Activated CD4-positive, alpha-beta memory T cell treated with anti-CD3 and anti-CD28 coated beads, Interleukin-2, amount 10 ng/mL, durations not matched to agents 7 days and 5 days (primary cell): ENCODE measurements at regions not wholly inside any gene's neighbourhood (a gene's known extent, or its start where the extent isn't known, plus 50 kb on each side); places are given as distances from the start of the nearest gene placed in this dataset.

Source experiments
- CTCF ChIA-PET: fragments of 350-600 bp; sonication (Branson Sonifier 250); formaldehyde crosslinking; loops from one replicate; lab custom pipeline; 2021; ENCODE audit warnings: antibody characterized with exemption, inconsistent platforms; lab: Charles Lee
- POLR2A ChIA-PET: fragments of 350-600 bp; sonication (Branson Sonifier 250); formaldehyde crosslinking; loops from one replicate; lab custom pipeline; 2021; ENCODE audit warnings: antibody characterized with exemption; lab: Charles Lee
- DNase-seq: peaks from one replicate; pipeline ENCODE4 v3.0.0-alpha.2; 2020
- H3K27ac Mint-ChIP-seq: one replicate; pipeline ENCODE4 v1.8.0; 2021; ENCODE audit warnings: mild to moderate bottlenecking, mixed read lengths
- H3K27me3 Mint-ChIP-seq: one replicate; pipeline ENCODE4 v1.8.0; 2021; ENCODE audit warnings: mixed read lengths
- H3K36me3 Mint-ChIP-seq: one replicate; pipeline ENCODE4 v1.8.0; 2021; ENCODE audit warnings: low read depth, mixed read lengths
- H3K4me1 Mint-ChIP-seq: one replicate; pipeline ENCODE4 v1.8.0; 2021; ENCODE audit warnings: mixed read lengths
- H3K4me3 Mint-ChIP-seq: one replicate; pipeline ENCODE4 v1.8.0; 2021; ENCODE audit warnings: mild to moderate bottlenecking, mixed read lengths
- H3K9me3 Mint-ChIP-seq: one replicate; pipeline ENCODE4 v1.8.0; 2021; ENCODE audit warnings: mixed read lengths

DNA sequence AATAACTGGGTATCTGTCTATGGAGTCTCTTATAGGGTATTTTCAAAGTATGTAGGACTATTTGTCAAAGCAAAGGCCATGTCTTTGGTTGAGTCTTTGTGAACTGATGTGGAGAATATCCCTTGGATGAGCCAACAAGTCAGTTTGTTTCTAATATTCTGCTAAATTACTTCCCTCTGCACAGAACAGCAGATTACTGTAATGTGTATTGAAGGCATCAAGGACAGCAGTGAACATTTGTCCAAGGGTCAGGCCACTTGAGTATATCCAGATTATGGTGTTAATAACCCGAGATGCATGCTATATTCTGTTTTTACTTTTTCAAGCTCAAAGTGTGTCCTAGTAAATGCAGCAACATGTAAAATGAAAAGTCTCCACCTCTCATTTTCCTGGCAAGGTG, 144.2 kb upstream of the GLI3 start:
- no peak overlapping the region for H3K27ac Mint-ChIP-seq
- no peaks in the 10 kb centered on the region for H3K27me3 Mint-ChIP-seq
- no peaks in the 10 kb centered on the region for H3K36me3 Mint-ChIP-seq
- no peak for DNase-seq
- POLR2A ChIA-PET, result no interaction called here
- H3K4me3 Mint-ChIP-seq, result no peak overlapping the region
- H3K4me1 Mint-ChIP-seq, result no peaks in the 10 kb centered on the region
- CTCF ChIA-PET, result no interaction called here
- peaks cover 2% of the 10 kb centered on the region for H3K9me3 Mint-ChIP-seq

DNA sequence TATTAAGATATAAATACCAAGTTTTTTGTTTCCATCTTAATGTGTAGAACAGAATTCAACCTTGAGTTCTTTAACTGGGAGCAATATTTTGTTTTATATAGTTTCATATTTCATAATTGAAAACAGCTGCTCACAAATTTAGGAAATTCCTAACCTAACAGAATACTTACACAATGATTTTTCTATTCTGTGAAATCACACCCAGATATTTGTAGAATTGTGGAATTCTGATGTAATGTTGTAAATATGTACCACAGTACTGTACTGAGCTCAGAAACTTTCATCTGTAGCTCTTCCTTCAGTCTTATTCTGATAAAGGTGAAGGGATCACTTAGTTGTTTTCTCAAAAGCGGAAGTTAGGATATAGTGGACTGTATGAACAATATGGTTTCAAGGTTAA, 143.4 kb upstream of the GLI3 start:
- Mint-ChIP-seq H3K27me3 (no peaks in the 10 kb centered on the region), H3K36me3 (no peaks in the 10 kb centered on the region), H3K9me3 (peaks cover 2% of the 10 kb centered on the region), H3K27ac (no peak overlapping the region), H3K4me3 (no peak overlapping the region), H3K4me1 (no peaks in the 10 kb centered on the region)
- no peak for DNase-seq
- ChIA-PET POLR2A (no interaction called here), CTCF (no interaction called here)

DNA sequence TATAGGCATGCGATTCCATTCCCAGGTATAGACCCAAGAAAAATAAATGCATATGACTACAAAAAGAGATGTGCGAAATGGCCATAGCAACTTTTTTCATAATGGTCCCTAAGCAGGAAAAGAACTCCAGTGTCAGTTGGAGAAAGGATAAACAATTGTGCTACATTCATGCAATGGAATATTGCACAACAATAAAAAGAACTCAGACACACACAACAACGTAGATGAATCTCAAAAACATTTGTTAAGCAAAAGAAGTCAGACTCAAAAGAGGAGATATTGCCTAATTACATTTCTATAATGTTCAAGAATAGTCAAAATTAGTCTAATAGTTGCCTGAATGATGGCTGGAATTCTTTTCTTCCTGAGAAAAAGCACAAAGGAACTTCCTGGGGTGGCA, 141.1 kb upstream of the GLI3 start:
- Mint-ChIP-seq H3K9me3 (peaks cover 2% of the 10 kb centered on the region), H3K4me3 (no peak overlapping the region), H3K27me3 (no peaks in the 10 kb centered on the region), H3K27ac (no peak overlapping the region), H3K36me3 (no peaks in the 10 kb centered on the region), H3K4me1 (no peaks in the 10 kb centered on the region)
- POLR2A ChIA-PET, result no interaction called here
- DNase-seq, result no peak
- CTCF ChIA-PET, result no interaction called here

DNA sequence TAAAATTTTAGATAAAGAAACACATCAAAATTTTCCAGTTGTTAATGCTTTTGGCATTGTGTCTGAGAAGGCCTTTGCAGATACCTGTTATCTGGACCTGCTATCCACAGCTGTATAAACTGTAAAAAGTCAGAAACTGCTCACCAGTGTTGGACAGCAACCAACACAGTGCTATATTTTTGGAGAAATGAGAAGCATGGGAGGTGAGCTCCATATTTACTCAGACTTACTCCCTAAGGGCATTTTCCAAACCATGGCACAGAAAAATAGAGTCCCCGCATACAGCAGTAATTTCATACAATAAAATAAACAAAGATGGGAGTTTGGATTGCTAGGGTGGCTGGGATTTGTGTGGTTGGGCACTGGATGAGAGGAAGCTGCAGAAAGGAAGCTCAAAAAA, 136.3 kb upstream of the GLI3 start:
- Mint-ChIP-seq H3K27ac (no peak overlapping the region), H3K4me3 (no peak overlapping the region), H3K36me3 (no peaks in the 10 kb centered on the region), H3K4me1 (no peaks in the 10 kb centered on the region), H3K27me3 (no peaks in the 10 kb centered on the region), H3K9me3 (peaks cover 6% of the 10 kb centered on the region)
- CTCF ChIA-PET, result no interaction called here
- DNase-seq, result no peak
- POLR2A ChIA-PET, result no interaction called here

DNA sequence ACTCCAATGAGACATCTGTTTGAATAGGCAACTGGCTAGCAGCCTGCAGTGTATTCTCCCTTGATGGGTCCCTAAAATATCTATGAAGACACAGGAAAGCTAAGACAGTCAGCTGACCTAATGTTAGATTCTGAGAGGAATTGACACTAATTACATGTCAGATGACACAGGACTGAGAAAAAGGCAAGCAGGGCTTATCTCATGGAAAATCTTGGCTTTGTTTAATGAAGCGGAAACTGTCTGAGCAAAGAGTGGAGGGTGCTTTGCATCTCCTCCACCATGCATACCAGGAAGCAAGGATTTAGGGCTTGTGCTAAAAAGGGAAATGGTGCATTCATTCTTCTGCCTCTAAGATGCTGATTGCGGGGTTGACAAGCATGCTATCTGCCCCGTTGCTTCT, 135.5 kb upstream of the GLI3 start:
- Mint-ChIP-seq H3K27me3 (no peaks in the 10 kb centered on the region), H3K4me1 (no peaks in the 10 kb centered on the region), H3K27ac (no peak overlapping the region), H3K36me3 (no peaks in the 10 kb centered on the region), H3K4me3 (no peak overlapping the region), H3K9me3 (peaks cover 7% of the 10 kb centered on the region)
- DNase-seq, result no peak
- CTCF ChIA-PET, result no interaction called here
- POLR2A ChIA-PET, result no interaction called here

DNA sequence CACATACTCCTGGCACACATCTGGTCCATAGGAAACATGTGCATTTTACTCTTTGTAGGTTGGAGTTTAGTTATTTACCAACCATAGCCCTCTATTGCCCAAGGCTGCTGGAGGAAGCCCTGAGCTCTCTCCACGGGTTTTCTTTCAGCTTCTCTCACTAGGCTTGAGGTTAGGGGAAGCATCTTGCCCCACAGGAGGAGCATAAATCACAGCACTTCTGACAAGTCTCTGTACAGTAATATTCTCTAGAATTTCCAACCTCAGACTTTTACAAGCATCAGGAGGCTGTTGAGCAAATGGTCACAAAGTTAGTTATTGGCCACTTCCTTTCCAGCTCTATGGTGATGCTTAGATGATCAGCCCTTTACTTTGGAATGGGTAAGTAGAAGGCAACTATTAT, 122.9 kb upstream of the GLI3 start:
- POLR2A ChIA-PET, result no interaction called here
- CTCF ChIA-PET, result no interaction called here
- Mint-ChIP-seq H3K27me3 (no peaks in the 10 kb centered on the region), H3K4me1 (no peaks in the 10 kb centered on the region), H3K9me3 (peaks cover 15% of the 10 kb centered on the region), H3K27ac (no peak overlapping the region), H3K36me3 (no peaks in the 10 kb centered on the region), H3K4me3 (no peak overlapping the region)
- DNase-seq, result no peak

DNA sequence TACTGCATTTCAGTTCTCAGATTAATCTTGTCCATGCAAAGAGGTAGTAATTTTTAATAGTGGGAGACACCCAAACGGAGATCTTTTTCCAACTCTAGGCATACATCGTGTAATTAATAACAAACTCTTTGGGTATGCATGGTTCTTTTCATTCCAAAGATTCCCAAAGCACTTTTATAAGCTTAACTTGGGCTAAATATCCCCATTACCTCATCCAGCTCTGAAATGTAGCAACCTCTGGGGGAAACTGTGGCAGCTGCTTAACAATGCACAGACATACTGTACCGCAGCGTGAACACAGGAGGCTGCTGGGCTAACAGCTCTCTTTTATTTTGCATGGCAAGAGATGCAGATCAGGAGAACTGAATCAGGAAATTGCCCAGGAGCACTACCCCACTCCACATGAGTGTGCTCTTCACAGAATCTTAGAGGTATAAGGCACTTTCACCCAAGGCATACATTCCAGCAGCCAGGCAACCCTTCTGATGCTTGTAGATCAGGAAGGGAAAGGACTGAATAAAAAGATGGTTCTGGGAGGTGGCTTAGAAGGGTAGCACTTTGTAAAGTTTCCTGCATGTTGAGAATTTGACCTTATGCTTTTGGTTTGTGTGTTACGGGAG, 114.4 kb upstream of the GLI3 start:
- ChIA-PET POLR2A (no interaction called here), CTCF (no interaction called here)
- no peak overlapping the region for H3K27ac Mint-ChIP-seq
- DNase-seq, result no peak
- peaks cover 4% of the 10 kb centered on the region for H3K9me3 Mint-ChIP-seq
- H3K27me3 Mint-ChIP-seq, result no peaks in the 10 kb centered on the region
- no peaks in the 10 kb centered on the region for H3K4me1 Mint-ChIP-seq
- H3K36me3 Mint-ChIP-seq, result no peaks in the 10 kb centered on the region
- no peak overlapping the region for H3K4me3 Mint-ChIP-seq

DNA sequence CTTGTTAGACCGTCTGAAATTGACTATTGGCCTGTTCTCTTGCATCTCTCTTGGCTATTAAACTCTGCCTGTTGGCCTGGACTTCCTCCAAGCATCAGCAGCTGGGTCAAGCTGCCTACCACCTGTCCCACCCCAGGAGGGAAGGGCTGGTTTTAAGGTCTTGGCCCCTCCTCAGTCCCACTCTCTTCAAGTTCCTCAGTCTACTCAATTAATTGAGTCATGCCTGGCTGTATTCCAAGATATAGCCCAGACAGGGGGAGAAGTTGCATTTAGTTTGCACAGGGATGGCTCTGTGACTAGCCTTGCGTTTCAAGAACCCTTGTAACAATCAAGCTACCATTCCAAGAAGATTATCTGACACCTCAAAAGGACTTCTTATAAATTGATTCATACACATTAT, 113.8 kb upstream of the GLI3 start:
- H3K4me1 Mint-ChIP-seq, result no peaks in the 10 kb centered on the region
- POLR2A ChIA-PET, result no interaction called here
- no peak overlapping the region for H3K4me3 Mint-ChIP-seq
- no peaks in the 10 kb centered on the region for H3K27me3 Mint-ChIP-seq
- no peaks in the 10 kb centered on the region for H3K36me3 Mint-ChIP-seq
- CTCF ChIA-PET, result no interaction called here
- peaks cover 4% of the 10 kb centered on the region for H3K9me3 Mint-ChIP-seq
- H3K27ac Mint-ChIP-seq, result no peak overlapping the region
- DNase-seq, result no peak

DNA sequence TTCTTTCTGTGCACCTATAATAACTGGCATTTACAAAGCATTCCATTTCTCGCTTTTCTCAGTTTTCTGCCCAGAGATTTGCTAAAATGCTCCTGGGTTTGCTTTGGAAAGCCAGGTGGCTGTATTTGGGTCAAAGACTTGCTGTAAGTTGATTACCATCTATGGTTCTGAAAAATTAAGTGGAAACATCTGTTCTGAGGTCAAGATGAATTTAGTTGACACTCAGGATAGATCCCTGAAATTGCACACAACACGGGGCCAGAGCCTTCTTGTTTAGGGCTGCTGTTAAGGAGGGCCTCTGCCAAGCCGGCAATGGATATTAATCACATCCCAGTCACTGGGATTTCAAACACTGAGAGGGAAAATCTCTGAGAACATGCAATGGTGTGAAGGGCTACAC, 111.6 kb upstream of the GLI3 start:
- H3K36me3 Mint-ChIP-seq, result no peaks in the 10 kb centered on the region
- H3K9me3 Mint-ChIP-seq, result peaks cover 4% of the 10 kb centered on the region
- H3K4me1 Mint-ChIP-seq, result no peaks in the 10 kb centered on the region
- no peak for DNase-seq
- H3K27ac Mint-ChIP-seq, result no peak overlapping the region
- H3K27me3 Mint-ChIP-seq, result no peaks in the 10 kb centered on the region
- ChIA-PET CTCF (no interaction called here), POLR2A (no interaction called here)
- H3K4me3 Mint-ChIP-seq, result no peak overlapping the region

DNA sequence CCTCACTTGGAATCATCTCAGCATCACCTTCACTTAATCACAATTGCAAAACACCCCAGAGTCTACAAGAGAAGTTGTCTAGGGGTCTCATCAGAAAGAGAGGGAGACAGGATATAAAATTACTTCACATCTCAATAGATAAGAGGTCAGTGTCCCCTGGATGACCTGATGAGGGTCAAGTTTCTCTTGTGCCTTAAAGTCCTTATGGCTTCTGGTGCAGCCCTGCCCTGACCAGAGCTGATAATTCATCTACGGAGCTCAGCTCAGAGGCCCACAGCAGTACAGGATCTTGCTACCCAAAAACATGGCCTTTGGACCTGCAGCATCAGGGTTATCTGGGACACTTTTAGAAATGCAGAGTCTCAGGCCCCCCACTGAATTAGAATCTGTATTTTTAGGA, 111.1 kb upstream of the GLI3 start:
- DNase-seq, result no peak
- H3K36me3 Mint-ChIP-seq, result no peaks in the 10 kb centered on the region
- ChIA-PET CTCF (no interaction called here), POLR2A (no interaction called here)
- H3K27me3 Mint-ChIP-seq, result no peaks in the 10 kb centered on the region
- peaks cover 4% of the 10 kb centered on the region for H3K9me3 Mint-ChIP-seq
- no peak overlapping the region for H3K4me3 Mint-ChIP-seq
- H3K4me1 Mint-ChIP-seq, result no peaks in the 10 kb centered on the region
- no peak overlapping the region for H3K27ac Mint-ChIP-seq

DNA sequence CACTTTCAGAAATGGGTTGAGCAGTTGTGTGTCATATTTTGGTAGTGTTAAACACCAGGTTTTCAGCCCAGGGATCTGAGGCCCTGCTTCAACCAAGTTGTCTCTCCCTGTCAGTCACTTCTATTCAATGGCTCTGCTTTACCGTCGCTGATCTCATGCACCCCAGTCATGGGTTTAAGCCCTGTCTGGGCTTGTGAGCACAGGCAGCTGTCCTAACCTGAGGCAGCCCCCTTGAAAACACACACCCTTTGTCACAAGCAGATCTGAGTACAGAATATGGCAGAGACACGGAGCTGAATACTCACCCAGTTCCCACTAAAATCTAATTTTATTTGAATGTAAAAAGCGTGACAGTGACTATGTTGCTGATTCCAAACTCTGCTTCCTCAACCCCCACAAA, 110.6 kb upstream of the GLI3 start:
- POLR2A ChIA-PET, result no interaction called here
- Mint-ChIP-seq H3K9me3 (peaks cover 4% of the 10 kb centered on the region), H3K27me3 (no peaks in the 10 kb centered on the region), H3K4me1 (no peaks in the 10 kb centered on the region), H3K27ac (no peak overlapping the region), H3K36me3 (no peaks in the 10 kb centered on the region), H3K4me3 (no peak overlapping the region)
- CTCF ChIA-PET, result no interaction called here
- DNase-seq, result no peak

DNA sequence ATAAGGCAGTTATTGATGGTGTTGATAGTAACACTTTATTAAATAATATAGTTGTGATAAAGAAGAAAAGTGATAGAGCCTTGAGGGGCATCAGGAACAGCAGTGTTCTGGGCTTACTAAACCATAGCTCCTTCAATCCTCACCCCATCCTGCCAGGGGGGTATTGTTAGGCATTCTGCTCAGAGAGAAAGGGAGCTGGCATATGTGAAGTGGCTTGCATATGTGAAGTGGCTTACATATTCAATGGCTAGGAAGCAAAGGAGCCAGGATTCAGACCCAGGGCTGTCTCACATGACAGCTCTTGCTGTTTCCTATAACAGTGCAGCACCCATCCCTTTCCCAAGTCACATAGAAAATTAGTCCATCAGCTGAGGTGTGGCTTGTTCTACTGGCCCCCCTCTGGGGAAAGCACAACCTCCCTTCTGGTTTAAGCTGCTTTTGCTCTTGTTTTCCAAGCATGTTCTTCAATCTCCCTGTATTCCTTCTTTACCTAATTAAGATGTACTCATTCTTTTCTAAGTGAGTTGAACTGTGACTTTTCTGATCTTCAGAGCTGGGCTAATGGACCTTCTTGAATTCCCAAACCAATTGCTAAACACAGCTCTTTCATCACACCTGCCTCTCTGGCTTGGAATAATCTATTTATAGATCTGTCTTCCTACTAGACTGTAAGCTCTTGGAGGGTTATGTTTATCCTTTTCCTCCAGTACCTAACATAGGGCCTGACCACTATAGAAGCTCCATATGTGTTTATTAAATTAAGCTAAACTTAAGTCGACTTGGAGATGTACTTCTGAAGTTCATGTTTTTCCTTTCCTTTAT, 108.7 kb upstream of the GLI3 start:
- no peak for DNase-seq
- POLR2A ChIA-PET, result no interaction called here
- no peaks in the 10 kb centered on the region for H3K36me3 Mint-ChIP-seq
- H3K4me1 Mint-ChIP-seq, result no peaks in the 10 kb centered on the region
- no peak overlapping the region for H3K27ac Mint-ChIP-seq
- H3K4me3 Mint-ChIP-seq, result no peak overlapping the region
- H3K9me3 Mint-ChIP-seq, result no peaks in the 10 kb centered on the region
- H3K27me3 Mint-ChIP-seq, result no peaks in the 10 kb centered on the region
- CTCF ChIA-PET, result no interaction called here

DNA sequence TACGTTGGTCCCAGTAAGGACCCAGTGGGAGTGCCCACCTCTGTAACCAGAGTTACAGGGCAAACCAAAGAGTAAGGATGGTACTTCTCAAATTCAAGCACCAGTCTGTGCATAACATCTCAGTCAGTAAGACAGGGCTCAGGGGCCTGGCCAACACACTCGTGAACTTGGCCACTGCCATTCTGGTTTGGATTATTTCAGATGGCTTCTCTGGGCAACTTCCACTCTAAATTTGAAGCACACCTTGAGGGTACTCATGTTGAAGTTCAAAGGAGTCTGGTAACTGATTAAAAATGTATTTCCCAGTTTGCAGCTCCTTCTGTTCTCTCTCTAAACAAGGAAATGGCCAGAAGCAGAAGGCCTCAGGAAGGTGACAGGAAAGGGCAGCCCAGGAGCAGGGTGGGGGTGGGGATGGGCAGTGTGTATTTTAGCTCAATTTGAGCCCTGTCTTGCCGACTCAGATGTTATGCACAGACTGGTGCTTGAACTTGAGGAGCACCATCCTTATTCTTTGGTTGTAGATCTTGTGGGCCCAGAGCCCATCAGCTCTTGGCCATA, 107.3 kb upstream of the GLI3 start:
- no peak overlapping the region for H3K4me3 Mint-ChIP-seq
- no peak for DNase-seq
- no peaks in the 10 kb centered on the region for H3K27me3 Mint-ChIP-seq
- H3K4me1 Mint-ChIP-seq, result no peaks in the 10 kb centered on the region
- H3K27ac Mint-ChIP-seq, result no peak overlapping the region
- CTCF ChIA-PET, result no interaction called here
- POLR2A ChIA-PET, result no interaction called here
- no peaks in the 10 kb centered on the region for H3K36me3 Mint-ChIP-seq
- no peaks in the 10 kb centered on the region for H3K9me3 Mint-ChIP-seq

DNA sequence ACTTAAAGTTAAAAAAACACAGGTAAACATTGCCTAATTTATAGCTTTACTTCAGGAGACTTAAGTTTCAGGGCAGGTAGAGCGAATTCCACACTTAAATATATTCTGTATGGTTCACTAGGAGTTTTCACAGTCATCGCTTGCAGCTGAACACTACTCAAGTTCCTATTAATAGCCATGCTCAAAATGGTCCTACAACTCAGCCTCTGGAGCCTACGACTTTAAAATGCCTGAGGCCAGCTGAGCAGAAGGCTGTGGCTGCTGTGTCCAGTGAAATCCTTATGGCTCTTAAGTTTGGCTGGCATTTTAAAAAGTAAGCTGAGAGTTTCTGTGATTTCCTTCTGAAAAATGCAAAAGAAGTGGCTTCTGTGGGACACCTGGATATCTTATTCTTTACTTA, 105.4 kb upstream of the GLI3 start:
- Mint-ChIP-seq H3K27me3 (no peaks in the 10 kb centered on the region), H3K27ac (no peak overlapping the region), H3K36me3 (no peaks in the 10 kb centered on the region), H3K4me3 (no peak overlapping the region), H3K4me1 (no peaks in the 10 kb centered on the region), H3K9me3 (no peaks in the 10 kb centered on the region)
- POLR2A ChIA-PET, result no interaction called here
- DNase-seq, result no peak
- CTCF ChIA-PET, result no interaction called here
